MCF 10A (cell line): ENCODE measurements at regions not wholly inside any gene's neighbourhood (a gene's known extent, or its start where the extent isn't known, plus 50 kb on each side); places are given as distances from the start of the nearest gene placed in this dataset.
"Not testable (repeated sequence)": the region's sequence is repeated elsewhere in the genome, so short reads cannot be mapped to it uniquely, and the experiment has no call there.

Source experiments
- BruUV-seq: library from RNA; stranded (reverse); fragments of 400-500 nt; replicated peaks from 2 replicates; lab custom pipeline; 2021; lab: Mats Ljungman, UMichigan
- CTCF ChIA-PET: fragments of 300-600 bp; sonication (Branson Sonifier 250); formaldehyde crosslinking; extraction: SDS; loops from one replicate; lab custom pipeline; 2021; ENCODE audit warnings: antibody characterized with exemption, inconsistent platforms; lab: Yijun Ruan, JAX
- POLR2A ChIA-PET: fragments of 300-600, 350-650 bp; sonication (Branson Sonifier 250); formaldehyde crosslinking; extraction: SDS; loops from one replicate; lab custom pipeline; 2020; ENCODE audit warnings: antibody characterized with exemption, inconsistent platforms; lab: Yijun Ruan, JAX
- DNase-seq: peaks from one replicate; pipeline ENCODE4 v3.0.0-alpha.2; 2018; ENCODE audit not compliant: unreplicated experiment
- H3K27ac Mint-ChIP-seq: one replicate; pipeline ENCODE4 v1.8.0; 2022; ENCODE audit warnings: mild to moderate bottlenecking, low read depth, mixed read lengths; ENCODE audit not compliant: unreplicated experiment
- H3K27me3 Mint-ChIP-seq: one replicate; pipeline ENCODE4 v1.8.0; 2022; ENCODE audit warnings: mixed read lengths; ENCODE audit not compliant: insufficient read depth, unreplicated experiment
- H3K36me3 Mint-ChIP-seq: one replicate; pipeline ENCODE4 v1.8.0; 2022; ENCODE audit warnings: mild to moderate bottlenecking, moderate library complexity, mixed read lengths; ENCODE audit not compliant: insufficient read depth, unreplicated experiment
- H3K4me1 Mint-ChIP-seq: one replicate; pipeline ENCODE4 v1.8.0; 2022; ENCODE audit warnings: mixed read lengths; ENCODE audit not compliant: insufficient read depth, unreplicated experiment
- H3K4me3 Mint-ChIP-seq: one replicate; pipeline ENCODE4 v1.8.0; 2022; ENCODE audit warnings: mild to moderate bottlenecking, moderate library complexity, mixed read lengths; ENCODE audit not compliant: unreplicated experiment
- H3K9me3 Mint-ChIP-seq: one replicate; pipeline ENCODE4 v1.8.0; 2022; ENCODE audit warnings: mixed read lengths; ENCODE audit not compliant: unreplicated experiment
- intact Hi-C: fragments of 100-400 bp; cut with micrococcal nuclease; formaldehyde crosslinking; loops from 2 replicates; pipeline ENCODE4 v1.14.1; 2022
- TF ChIP-seq, protein P1 (sequence below): fragments of 200-600 bp; IDR thresholded peaks from one replicate; pipeline ENCODE4 v1.8.0; 2022; ENCODE audit warnings: antibody characterized with exemption, mild to moderate bottlenecking; ENCODE audit not compliant: unreplicated experiment

DNA sequence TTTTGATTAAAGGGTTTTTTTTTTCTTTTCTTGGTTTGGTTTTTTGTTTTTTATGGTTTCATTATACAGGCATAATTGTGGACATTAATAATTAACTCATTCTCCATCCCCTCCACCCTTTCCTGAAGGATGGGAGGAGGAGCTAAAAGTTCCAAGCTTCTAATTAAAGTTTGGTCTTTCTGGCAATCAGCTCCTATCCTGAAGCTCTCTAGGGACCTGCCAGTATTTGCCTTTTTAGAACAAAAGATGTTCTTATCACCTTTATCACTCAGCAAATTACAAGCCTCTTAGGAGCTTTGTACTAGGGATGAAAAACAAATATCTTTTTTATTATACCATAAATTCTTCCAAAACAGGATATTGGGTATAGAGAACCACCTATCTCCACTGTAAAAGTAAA lies 589.8 kb downstream of the PDHA2 start:
- Mint-ChIP-seq H3K36me3 (no peaks in the 10 kb centered on the region), H3K27ac (no peak overlapping the region), H3K9me3 (no peaks in the 10 kb centered on the region), H3K4me3 (no peak overlapping the region), H3K27me3 (no peaks in the 10 kb centered on the region), H3K4me1 (peaks cover 5% of the 10 kb centered on the region)
- TF ChIP-seq, protein P1, sequence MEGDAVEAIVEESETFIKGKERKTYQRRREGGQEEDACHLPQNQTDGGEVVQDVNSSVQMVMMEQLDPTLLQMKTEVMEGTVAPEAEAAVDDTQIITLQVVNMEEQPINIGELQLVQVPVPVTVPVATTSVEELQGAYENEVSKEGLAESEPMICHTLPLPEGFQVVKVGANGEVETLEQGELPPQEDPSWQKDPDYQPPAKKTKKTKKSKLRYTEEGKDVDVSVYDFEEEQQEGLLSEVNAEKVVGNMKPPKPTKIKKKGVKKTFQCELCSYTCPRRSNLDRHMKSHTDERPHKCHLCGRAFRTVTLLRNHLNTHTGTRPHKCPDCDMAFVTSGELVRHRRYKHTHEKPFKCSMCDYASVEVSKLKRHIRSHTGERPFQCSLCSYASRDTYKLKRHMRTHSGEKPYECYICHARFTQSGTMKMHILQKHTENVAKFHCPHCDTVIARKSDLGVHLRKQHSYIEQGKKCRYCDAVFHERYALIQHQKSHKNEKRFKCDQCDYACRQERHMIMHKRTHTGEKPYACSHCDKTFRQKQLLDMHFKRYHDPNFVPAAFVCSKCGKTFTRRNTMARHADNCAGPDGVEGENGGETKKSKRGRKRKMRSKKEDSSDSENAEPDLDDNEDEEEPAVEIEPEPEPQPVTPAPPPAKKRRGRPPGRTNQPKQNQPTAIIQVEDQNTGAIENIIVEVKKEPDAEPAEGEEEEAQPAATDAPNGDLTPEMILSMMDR: no peak
- intact Hi-C loops: no loop called here
- BruUV-seq: no TSS peak
- DNase-seq: no peak
- CTCF ChIA-PET: interaction anchor here (0.5 to 0.7 kb wide), 3 partner anchors 14 to 1190 kb away, joined by 4 to 5 read pairs (median 4); no protein-coding TSS in a partner anchor
- POLR2A ChIA-PET: interaction anchor here (1.2 kb wide), 1 partner anchor 10 kb away, joined by 4 read pairs; no protein-coding TSS in a partner anchor

DNA sequence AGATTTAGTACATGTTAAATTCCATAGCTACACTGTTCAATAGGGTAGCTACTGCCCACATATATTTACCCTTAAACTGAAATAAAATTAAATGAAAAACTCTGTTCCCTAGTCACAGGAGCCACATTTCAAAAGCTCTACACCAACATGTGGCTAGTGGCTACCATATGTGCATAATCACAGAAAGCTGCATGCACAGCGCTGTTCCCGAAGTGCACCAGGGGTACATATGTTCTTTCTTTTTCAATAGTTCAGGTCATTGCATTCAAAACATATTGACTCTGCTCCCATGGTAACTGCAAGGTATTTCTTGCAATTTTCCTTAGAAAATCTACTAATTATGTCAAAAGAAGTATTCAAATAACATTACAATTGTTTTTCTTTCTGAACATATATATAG lies 591.2 kb downstream of the PDHA2 start:
- ChIA-PET CTCF (interaction anchor here (0.6 kb wide), 1 partner anchor 15 kb away, joined by 3 read pairs; no protein-coding TSS in a partner anchor), POLR2A (interaction anchor here (0.5 kb wide), 1 partner anchor 1070 kb away, joined by 3 read pairs; no protein-coding TSS in a partner anchor)
- Mint-ChIP-seq H3K27ac (no peak overlapping the region), H3K4me1 (peaks cover 5% of the 10 kb centered on the region), H3K27me3 (no peaks in the 10 kb centered on the region), H3K9me3 (no peaks in the 10 kb centered on the region), H3K36me3 (no peaks in the 10 kb centered on the region), H3K4me3 (no peak overlapping the region)
- intact Hi-C loops: no loop called here
- TF ChIP-seq, protein P1: no peak
- no TSS peak for BruUV-seq
- DNase-seq: no peak

DNA sequence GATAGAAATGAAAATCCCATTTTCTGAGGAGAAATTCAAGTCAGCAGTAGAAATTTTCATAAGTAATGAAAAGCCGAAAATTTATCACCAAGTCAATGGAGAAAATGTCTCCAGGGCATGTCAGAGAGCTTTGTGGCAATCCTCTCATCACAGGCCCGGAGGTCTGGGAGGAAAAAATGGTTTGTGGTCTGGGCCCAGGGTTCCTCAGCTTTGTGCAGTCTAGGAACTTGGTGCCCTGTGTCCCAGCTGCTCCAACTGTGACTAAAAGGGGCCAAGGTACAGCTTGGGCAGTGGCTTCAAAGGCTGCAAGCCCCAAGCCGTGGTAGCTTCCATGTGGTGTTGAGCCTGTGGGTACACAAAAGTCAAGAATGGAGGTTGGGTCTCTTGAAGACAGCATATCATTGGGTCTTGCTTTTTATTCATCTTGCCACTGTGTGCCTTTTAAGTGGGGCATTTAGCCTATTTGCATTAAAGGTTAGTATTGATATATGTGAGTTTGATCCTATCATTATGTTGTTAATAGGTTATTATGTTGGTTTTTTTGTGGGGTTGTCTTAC lies 608.5 kb downstream of the PDHA2 start:
- H3K4me3 Mint-ChIP-seq: no peak overlapping the region
- CTCF ChIA-PET: no interaction called here
- BruUV-seq: no TSS peak
- no peaks in the 10 kb centered on the region for H3K4me1 Mint-ChIP-seq
- H3K27me3 Mint-ChIP-seq: no peaks in the 10 kb centered on the region
- no peak overlapping the region for H3K27ac Mint-ChIP-seq
- H3K36me3 Mint-ChIP-seq: no peaks in the 10 kb centered on the region
- TF ChIP-seq, protein P1: no peak
- DNase-seq: no peak
- H3K9me3 Mint-ChIP-seq: peaks cover 24% of the 10 kb centered on the region
- intact Hi-C loops: no loop called here
- POLR2A ChIA-PET: no interaction called here

DNA sequence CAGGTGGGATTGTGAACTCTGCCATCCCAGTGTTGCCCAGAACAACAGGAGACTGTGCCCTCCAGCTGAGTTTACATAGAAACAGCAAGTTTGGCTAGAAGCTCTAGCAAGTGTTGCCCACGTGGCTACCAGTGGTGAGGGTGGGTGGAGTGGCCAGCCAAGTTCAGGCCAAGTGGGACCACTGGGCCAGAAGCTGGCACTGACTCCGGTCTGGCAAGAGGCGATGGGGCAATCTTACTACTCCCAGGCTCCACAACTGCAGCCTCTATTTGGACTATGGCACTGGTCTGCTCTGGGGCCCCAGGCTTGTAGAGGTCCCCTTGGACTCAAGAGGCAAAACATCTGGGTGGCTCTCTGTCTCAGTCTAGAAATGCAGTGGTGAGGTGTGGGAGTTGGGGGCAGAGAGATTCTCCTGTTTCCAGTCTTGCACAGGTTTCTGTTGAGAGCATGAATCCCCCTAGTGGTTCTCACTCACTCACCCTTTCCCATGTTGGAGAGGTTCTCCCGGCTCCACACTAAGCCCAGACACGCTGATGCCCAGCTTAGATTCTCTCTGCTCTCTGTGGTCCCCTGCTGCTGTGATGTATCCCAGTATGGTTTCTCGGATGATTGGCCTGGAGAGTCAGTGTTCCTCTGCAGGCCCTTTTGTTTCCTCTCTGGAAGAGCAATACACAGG lies 615.3 kb downstream of the PDHA2 start:
- no peak overlapping the region for H3K27ac Mint-ChIP-seq
- TF ChIP-seq, protein P1: no peak
- no TSS peak for BruUV-seq
- H3K4me1 Mint-ChIP-seq: no peaks in the 10 kb centered on the region
- no peak overlapping the region for H3K4me3 Mint-ChIP-seq
- no peak for DNase-seq
- no peaks in the 10 kb centered on the region for H3K27me3 Mint-ChIP-seq
- no peaks in the 10 kb centered on the region for H3K9me3 Mint-ChIP-seq
- ChIA-PET POLR2A (no interaction called here), CTCF (interaction anchor here (0.6 kb wide), 2 partner anchors 457 to 1260 kb away, joined by 3 to 4 read pairs; no protein-coding TSS in a partner anchor)
- no peaks in the 10 kb centered on the region for H3K36me3 Mint-ChIP-seq
- intact Hi-C loops: no loop called here

DNA sequence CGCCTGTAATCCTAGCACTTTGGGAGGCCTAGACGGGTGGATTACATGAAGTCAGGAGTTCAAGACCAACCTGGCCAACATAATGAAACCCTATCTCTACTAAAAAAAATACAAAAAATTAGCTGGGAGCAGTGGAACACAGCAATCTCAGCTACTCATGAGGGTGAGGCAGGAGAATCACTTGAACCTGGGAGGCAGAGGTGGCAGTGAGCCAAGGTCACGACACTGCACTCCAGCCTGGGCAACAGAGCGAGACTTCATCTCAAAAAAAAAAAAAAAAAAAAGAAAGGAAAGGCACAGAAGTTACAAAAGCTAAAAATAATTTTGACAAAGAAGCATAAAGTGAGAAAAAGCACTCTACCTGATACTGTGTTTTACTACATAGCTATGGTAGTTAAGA lies 618.1 kb downstream of the PDHA2 start:
- not testable (repeated sequence) for H3K27ac Mint-ChIP-seq

More for the DNA sequence above, 618.1 kb downstream of the PDHA2 start:
- BruUV-seq, H3K4me3 Mint-ChIP-seq, H3K4me1 Mint-ChIP-seq, H3K27me3 Mint-ChIP-seq, H3K36me3 Mint-ChIP-seq, intact Hi-C loops, DNase-seq, H3K9me3 Mint-ChIP-seq, CTCF ChIA-PET, POLR2A ChIA-PET: not testable (repeated sequence)
